ENCODE measurements at regions not wholly inside any gene's neighbourhood (a gene's known extent, or its start where the extent isn't known, plus 50 kb on each side); places are given as distances from the start of the nearest gene placed in this dataset.

DNA sequence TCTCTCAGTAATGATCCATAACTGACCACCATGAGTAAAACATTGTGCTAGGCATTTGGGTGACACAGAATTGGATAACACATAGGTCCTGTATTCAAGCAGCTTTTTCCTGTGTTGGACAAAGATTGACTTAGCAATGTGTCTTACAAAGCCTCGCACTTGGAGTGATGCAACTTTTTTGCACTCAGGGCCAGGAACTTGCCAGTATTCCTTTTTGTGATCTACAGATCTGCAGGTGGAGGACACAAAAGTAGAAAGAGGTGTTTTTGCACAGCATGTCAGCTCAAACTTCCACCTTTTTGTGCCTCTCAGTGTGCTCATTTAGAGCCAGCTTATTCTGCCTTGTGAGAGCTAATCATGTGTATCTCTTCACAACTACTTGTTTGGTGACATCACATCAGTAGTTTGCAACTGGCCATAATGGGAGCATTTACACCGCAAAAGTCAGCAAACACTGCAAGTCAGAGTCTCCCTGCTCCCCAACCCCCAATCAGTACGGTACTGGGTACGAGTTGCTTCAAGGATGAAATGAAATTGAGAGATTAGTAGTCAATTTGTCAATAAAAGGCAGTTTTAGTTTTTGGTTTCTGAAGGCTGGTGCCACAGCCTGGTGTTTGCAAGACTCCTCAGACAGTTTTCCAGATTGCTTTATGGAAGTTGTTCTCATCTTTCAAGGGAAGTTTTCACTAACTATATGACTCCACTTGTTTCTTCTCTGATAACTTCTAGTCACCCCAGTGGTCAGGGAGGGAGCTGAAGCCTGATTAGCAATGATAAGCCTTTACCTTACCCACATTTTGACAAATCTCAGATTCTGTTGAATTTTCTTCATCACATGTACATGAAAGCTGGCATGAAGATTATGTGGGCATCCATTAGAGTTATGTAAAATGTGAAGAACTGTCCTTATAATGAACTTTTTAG is 149.1 kb downstream of the PDCD6IP start (continued):
- TF ChIP-seq ZNF114 (CRISPR knock-in tag; IDR thresholded peaks at IDR 0.05) (no peak), EZH2 (IDR thresholded peaks at IDR 0.05; ENCODE audit: low read depth, unreplicated experiment) (no peak), JUNB (IDR thresholded peaks at IDR 0.05; ENCODE audit: unreplicated experiment) (no peak)
- TF ChIP-seq, protein P1, sequence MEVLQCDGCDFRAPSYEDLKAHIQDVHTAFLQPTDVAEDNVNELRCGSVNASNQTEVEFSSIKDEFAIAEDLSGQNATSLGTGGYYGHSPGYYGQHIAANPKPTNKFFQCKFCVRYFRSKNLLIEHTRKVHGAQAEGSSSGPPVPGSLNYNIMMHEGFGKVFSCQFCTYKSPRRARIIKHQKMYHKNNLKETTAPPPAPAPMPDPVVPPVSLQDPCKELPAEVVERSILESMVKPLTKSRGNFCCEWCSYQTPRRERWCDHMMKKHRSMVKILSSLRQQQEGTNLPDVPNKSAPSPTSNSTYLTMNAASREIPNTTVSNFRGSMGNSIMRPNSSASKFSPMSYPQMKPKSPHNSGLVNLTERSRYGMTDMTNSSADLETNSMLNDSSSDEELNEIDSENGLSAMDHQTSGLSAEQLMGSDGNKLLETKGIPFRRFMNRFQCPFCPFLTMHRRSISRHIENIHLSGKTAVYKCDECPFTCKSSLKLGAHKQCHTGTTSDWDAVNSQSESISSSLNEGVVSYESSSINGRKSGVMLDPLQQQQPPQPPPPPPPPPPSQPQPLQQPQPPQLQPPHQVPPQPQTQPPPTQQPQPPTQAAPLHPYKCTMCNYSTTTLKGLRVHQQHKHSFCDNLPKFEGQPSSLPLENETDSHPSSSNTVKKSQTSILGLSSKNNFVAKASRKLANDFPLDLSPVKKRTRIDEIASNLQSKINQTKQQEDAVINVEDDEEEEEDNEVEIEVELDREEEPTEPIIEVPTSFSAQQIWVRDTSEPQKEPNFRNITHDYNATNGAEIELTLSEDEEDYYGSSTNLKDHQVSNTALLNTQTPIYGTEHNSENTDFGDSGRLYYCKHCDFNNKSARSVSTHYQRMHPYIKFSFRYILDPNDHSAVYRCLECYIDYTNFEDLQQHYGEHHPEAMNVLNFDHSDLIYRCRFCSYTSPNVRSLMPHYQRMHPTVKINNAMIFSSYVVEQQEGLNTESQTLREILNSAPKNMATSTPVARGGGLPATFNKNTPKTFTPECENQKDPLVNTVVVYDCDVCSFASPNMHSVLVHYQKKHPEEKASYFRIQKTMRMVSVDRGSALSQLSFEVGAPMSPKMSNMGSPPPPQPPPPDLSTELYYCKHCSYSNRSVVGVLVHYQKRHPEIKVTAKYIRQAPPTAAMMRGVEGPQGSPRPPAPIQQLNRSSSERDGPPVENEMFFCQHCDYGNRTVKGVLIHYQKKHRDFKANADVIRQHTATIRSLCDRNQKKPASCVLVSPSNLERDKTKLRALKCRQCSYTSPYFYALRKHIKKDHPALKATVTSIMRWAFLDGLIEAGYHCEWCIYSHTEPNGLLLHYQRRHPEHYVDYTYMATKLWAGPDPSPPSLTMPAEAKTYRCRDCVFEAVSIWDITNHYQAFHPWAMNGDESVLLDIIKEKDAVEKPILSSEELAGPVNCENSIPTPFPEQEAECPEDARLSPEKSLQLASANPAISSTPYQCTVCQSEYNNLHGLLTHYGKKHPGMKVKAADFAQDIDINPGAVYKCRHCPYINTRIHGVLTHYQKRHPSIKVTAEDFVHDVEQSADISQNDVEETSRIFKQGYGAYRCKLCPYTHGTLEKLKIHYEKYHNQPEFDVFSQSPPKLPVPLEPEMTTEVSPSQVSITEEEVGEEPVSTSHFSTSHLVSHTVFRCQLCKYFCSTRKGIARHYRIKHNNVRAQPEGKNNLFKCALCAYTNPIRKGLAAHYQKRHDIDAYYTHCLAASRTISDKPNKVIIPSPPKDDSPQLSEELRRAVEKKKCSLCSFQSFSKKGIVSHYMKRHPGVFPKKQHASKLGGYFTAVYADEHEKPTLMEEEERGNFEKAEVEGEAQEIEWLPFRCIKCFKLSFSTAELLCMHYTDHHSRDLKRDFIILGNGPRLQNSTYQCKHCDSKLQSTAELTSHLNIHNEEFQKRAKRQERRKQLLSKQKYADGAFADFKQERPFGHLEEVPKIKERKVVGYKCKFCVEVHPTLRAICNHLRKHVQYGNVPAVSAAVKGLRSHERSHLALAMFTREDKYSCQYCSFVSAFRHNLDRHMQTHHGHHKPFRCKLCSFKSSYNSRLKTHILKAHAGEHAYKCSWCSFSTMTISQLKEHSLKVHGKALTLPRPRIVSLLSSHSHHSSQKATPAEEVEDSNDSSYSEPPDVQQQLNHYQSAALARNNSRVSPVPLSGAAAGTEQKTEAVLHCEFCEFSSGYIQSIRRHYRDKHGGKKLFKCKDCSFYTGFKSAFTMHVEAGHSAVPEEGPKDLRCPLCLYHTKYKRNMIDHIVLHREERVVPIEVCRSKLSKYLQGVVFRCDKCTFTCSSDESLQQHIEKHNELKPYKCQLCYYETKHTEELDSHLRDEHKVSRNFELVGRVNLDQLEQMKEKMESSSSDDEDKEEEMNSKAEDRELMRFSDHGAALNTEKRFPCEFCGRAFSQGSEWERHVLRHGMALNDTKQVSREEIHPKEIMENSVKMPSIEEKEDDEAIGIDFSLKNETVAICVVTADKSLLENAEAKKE (CRISPR knock-in tag; IDR thresholded peaks at IDR 0.05): no peak

DNA sequence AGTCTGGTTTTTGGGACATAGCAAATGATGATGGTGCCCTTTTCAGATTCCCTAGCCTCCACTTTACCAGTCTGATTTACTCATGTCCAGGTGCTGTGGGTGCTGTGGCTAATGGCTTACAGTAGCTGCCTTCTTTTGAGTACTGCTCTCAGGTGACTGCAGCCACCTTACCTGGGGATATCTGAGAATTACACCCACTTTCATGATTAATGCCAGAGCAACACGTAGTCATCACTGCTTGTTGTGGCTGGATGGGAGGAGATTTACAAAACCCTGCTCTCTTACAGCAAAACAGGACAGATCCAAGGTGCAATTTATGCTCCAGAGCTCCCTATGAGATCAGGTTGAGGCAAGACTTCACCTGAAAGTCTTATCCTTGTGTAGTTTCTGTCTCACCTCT is 150.6 kb downstream of the PDCD6IP start:
- Histone ChIP-seq H3K36me3 (ENCODE audit: insufficient read depth) (no peaks in the 10 kb centered on the region), H3K27me3 (ENCODE audit: insufficient read depth) (no peaks in the 10 kb centered on the region), H4K20me1 (replicated peaks; ENCODE audit: insufficient read depth) (no peaks in the 10 kb centered on the region), H3F3A (replicated peaks; ENCODE audit: low read depth) (no peaks in the 10 kb centered on the region), H3K9me2 (ENCODE audit: insufficient read depth) (no peaks in the 10 kb centered on the region), H3K27ac (ENCODE audit: low read depth) (no peak overlapping the region), H3K4me3 (no peak overlapping the region), H3K4me2 (no peak overlapping the region), H3K79me2 (replicated peaks; ENCODE audit: insufficient read depth) (no peaks in the 10 kb centered on the region), H2AFZ (0 out of 2 replicates have a peak overlapping the region, but pooled peaks have one; percentile 43), H3K4me1 (ENCODE audit: insufficient read depth) (no peaks in the 10 kb centered on the region)
- no peaks in the 10 kb centered on the region for H3K4me1 Mint-ChIP-seq
- H3K4me3 Mint-ChIP-seq: no peak overlapping the region
- H3K27me3 Mint-ChIP-seq (ENCODE audit: insufficient read depth, low read depth, poor library complexity): no peaks in the 10 kb centered on the region
- no peaks in the 10 kb centered on the region for H3K36me3 Mint-ChIP-seq (ENCODE audit: low read depth)
- no peak for ATAC-seq
- DNase-seq (ENCODE audit: low spot score): no peak
- no peak overlapping the region for H3K27ac Mint-ChIP-seq
- no peaks in the 10 kb centered on the region for H3K9me3 Mint-ChIP-seq
- no peak for TF ChIP-seq JUNB (IDR thresholded peaks at IDR 0.05; ENCODE audit: unreplicated experiment)
- no peak for TF ChIP-seq EZH2 (IDR thresholded peaks at IDR 0.05; ENCODE audit: low read depth, unreplicated experiment)
- TF ChIP-seq CREB1 (CRISPR knock-in tag; IDR thresholded peaks at IDR 0.05; ENCODE audit: low read depth): no peak
- TF ChIP-seq, protein P2, sequence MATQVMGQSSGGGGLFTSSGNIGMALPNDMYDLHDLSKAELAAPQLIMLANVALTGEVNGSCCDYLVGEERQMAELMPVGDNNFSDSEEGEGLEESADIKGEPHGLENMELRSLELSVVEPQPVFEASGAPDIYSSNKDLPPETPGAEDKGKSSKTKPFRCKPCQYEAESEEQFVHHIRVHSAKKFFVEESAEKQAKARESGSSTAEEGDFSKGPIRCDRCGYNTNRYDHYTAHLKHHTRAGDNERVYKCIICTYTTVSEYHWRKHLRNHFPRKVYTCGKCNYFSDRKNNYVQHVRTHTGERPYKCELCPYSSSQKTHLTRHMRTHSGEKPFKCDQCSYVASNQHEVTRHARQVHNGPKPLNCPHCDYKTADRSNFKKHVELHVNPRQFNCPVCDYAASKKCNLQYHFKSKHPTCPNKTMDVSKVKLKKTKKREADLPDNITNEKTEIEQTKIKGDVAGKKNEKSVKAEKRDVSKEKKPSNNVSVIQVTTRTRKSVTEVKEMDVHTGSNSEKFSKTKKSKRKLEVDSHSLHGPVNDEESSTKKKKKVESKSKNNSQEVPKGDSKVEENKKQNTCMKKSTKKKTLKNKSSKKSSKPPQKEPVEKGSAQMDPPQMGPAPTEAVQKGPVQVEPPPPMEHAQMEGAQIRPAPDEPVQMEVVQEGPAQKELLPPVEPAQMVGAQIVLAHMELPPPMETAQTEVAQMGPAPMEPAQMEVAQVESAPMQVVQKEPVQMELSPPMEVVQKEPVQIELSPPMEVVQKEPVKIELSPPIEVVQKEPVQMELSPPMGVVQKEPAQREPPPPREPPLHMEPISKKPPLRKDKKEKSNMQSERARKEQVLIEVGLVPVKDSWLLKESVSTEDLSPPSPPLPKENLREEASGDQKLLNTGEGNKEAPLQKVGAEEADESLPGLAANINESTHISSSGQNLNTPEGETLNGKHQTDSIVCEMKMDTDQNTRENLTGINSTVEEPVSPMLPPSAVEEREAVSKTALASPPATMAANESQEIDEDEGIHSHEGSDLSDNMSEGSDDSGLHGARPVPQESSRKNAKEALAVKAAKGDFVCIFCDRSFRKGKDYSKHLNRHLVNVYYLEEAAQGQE (IDR thresholded peaks at IDR 0.05; ENCODE audit: unreplicated experiment): no peak
- TF ChIP-seq POLR2AphosphoS5 (IDR thresholded peaks at IDR 0.05; ENCODE audit: low read depth): no peak
- TF ChIP-seq EZH2phosphoT487 (IDR thresholded peaks at IDR 0.05; ENCODE audit: unreplicated experiment): no peak
- TF ChIP-seq, protein P3, sequence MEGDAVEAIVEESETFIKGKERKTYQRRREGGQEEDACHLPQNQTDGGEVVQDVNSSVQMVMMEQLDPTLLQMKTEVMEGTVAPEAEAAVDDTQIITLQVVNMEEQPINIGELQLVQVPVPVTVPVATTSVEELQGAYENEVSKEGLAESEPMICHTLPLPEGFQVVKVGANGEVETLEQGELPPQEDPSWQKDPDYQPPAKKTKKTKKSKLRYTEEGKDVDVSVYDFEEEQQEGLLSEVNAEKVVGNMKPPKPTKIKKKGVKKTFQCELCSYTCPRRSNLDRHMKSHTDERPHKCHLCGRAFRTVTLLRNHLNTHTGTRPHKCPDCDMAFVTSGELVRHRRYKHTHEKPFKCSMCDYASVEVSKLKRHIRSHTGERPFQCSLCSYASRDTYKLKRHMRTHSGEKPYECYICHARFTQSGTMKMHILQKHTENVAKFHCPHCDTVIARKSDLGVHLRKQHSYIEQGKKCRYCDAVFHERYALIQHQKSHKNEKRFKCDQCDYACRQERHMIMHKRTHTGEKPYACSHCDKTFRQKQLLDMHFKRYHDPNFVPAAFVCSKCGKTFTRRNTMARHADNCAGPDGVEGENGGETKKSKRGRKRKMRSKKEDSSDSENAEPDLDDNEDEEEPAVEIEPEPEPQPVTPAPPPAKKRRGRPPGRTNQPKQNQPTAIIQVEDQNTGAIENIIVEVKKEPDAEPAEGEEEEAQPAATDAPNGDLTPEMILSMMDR (conservative IDR thresholded peaks at IDR 0.05; ENCODE audit: low read depth in 2 of 2): no peak
- no peak for TF ChIP-seq NANOG (IDR thresholded peaks at IDR 0.05; ENCODE audit: borderline replicate concordance)
- TF ChIP-seq, protein P4, sequence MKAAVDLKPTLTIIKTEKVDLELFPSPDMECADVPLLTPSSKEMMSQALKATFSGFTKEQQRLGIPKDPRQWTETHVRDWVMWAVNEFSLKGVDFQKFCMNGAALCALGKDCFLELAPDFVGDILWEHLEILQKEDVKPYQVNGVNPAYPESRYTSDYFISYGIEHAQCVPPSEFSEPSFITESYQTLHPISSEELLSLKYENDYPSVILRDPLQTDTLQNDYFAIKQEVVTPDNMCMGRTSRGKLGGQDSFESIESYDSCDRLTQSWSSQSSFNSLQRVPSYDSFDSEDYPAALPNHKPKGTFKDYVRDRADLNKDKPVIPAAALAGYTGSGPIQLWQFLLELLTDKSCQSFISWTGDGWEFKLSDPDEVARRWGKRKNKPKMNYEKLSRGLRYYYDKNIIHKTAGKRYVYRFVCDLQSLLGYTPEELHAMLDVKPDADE (IDR thresholded peaks at IDR 0.05): no peak
- TF ChIP-seq ZNF114 (CRISPR knock-in tag; IDR thresholded peaks at IDR 0.05): no peak

Data from GM23338 (cell line).